ENCODE measurements at regions not wholly inside any gene's neighbourhood (a gene's known extent, or its start where the extent isn't known, plus 50 kb on each side); places are given as distances from the start of the nearest gene placed in this dataset.
"Not testable (repeated sequence)": the region's sequence is repeated elsewhere in the genome, so short reads cannot be mapped to it uniquely, and the experiment has no call there.

GRCh38 chr3:143901105-143901504, 52.8 kb upstream of the SLC9A9 start:
- DNase-seq (ENCODE audit: low spot score): peak; percentile 64

DNA sequence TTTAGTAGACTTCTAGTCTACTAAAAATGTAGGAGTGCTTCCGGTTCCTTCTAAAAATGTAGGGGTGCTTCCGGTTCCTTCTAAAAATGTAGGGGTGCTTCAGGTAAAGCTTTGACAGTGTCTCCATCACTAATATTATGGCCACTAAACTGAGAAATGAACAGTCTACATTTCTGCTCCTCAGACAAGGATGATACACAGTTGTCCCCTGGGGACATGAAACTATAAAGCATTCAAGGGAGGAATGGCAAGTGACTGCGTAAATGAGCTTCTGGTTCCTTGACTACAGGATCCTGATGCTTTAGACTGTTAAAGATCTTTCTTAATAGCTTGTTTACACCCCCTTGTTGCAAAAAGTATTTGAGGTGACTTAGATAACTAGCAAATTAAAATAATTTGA, 53.9 kb upstream of the SLC9A9 start:
- no peak for DNase-seq (ENCODE audit: low spot score)

- no peak for DNase-seq (ENCODE audit: low spot score)
Observed at GRCh38 chr3:143910756-143911155, 60.9 kb upstream of the DIPK2A start.

DNA sequence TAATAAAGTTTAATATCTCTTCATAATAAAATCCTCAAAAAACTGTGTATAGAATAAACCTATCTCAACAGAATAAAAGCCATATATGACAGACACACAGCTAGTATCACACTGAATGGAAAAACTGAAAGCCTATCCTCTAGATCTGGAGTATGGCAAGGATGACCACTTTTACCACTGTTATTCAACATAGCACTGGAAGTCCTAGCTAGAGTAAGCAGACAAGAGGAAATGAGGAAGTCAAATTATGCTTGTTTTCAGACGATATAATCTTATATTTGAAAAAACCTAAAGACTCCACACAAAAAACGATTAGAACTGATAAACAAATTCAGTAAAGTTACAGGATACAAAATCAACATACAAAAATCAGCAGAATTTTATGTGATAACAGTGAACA, 57.4 kb upstream of the DIPK2A start:
- DNase-seq (ENCODE audit: low spot score): no peak

GRCh38 chr3:143918848-143919247, 52.8 kb upstream of the DIPK2A start:
- DNase-seq (ENCODE audit: low spot score): no peak

DNA sequence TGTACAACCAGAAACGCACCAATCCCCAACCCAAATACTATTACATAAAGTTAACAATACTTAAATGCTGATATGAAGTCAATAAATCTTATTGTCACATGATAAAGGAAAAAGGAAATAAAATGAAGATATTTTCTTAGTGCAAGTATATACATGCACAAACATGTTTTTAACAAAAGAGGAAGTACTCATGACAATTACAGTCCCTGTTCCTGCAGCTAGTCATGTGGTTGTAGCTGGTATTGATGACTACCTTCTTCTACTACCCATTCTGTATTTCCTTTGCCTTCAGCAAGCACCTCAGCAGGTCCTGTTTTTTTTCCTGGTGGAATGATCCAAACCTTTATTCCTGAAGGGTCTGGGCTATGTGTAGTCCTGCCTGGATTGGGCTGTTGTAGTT, 50.4 kb upstream of the DIPK2A start:
- DNase-seq (ENCODE audit: low spot score): not testable (repeated sequence)
